DOHH2 (cell line): ENCODE measurements at regions not wholly inside any gene's neighbourhood (a gene's known extent, or its start where the extent isn't known, plus 50 kb on each side); places are given as distances from the start of the nearest gene placed in this dataset.

Source experiments
- EZH2phosphoT487 ChIP-seq: fragments of 200-600 bp; sonication (generic); IDR thresholded peaks from 2 replicates; pipeline ENCODE4 v1.6.1; 2017; ENCODE audit warnings: borderline replicate concordance, mild to moderate bottlenecking, antibody characterized with exemption, low read length, moderate library complexity, mixed read lengths
- TF ChIP-seq, protein P1 (sequence below): fragments of 200-600 bp; sonication (generic); IDR thresholded peaks from one replicate; pipeline ENCODE4 v1.5.1; 2014; ENCODE audit warnings: antibody characterized with exemption, mild to moderate bottlenecking, low read depth, low read length; ENCODE audit not compliant: poor library complexity, severe bottlenecking

DNA sequence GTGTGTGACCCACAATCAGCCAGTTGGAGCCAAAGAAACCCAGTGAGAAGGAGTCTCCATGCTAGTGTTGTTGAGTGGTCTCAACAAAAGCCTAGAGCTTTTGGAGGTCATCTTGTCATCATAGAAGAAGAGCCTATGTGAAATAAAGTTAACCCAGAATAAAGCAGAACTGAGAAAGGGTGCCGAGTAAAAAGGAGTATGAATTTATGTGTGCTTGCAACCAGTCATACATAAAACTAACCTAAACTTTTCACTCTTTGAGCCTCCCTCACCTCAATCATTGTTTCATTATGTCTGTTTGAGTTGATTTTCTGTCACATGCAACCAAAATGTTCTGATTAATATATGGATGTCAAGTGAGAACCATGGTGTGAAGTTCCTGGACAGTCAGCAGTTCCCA lies 599.3 kb upstream of the ZEB2 start:
- TF ChIP-seq EZH2phosphoT487, result no peak
- TF ChIP-seq, protein P1, sequence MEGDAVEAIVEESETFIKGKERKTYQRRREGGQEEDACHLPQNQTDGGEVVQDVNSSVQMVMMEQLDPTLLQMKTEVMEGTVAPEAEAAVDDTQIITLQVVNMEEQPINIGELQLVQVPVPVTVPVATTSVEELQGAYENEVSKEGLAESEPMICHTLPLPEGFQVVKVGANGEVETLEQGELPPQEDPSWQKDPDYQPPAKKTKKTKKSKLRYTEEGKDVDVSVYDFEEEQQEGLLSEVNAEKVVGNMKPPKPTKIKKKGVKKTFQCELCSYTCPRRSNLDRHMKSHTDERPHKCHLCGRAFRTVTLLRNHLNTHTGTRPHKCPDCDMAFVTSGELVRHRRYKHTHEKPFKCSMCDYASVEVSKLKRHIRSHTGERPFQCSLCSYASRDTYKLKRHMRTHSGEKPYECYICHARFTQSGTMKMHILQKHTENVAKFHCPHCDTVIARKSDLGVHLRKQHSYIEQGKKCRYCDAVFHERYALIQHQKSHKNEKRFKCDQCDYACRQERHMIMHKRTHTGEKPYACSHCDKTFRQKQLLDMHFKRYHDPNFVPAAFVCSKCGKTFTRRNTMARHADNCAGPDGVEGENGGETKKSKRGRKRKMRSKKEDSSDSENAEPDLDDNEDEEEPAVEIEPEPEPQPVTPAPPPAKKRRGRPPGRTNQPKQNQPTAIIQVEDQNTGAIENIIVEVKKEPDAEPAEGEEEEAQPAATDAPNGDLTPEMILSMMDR, result no peak
